ENCODE measurements at regions not wholly inside any gene's neighbourhood (a gene's known extent, or its start where the extent isn't known, plus 50 kb on each side); places are given as distances from the start of the nearest gene placed in this dataset.

GRCh38 chr5:83001796-83002381 is 75.3 kb downstream of the TMEM167A start:
- H3K4me3 ChIP-seq (ENCODE audit: low read depth, low read length), result no peak overlapping the region
- H3K36me3 ChIP-seq (ENCODE audit: control insufficient read depth, insufficient read depth, low read length), result no peaks in the 10 kb centered on the region
- no peaks in the 10 kb centered on the region for H3K4me1 ChIP-seq (ENCODE audit: control insufficient read depth, insufficient read depth, low read length)
- no peak for DNase-seq (ENCODE audit: low read depth in 4 of 6, low spot score in 6 of 6)
- no peaks in the 10 kb centered on the region for H3K9me3 ChIP-seq (ENCODE audit: control insufficient read depth, insufficient read depth, low read length)
- H3K27ac ChIP-seq (ENCODE audit: low read depth, low read length), result no peak overlapping the region
- no peaks in the 10 kb centered on the region for H3K27me3 ChIP-seq (ENCODE audit: control insufficient read depth, insufficient read depth, low read length)
- WGBS (ENCODE audit: insufficient coverage), result 56% methylated on average over 8 of the region's 9 CpGs

- Histone ChIP-seq H3K27ac (ENCODE audit: low read depth, low read length) (no peak overlapping the region), H3K27me3 (ENCODE audit: control insufficient read depth, insufficient read depth, low read length) (no peaks in the 10 kb centered on the region), H3K4me3 (ENCODE audit: low read depth, low read length) (no peak overlapping the region), H3K9me3 (ENCODE audit: control insufficient read depth, insufficient read depth, low read length) (no peaks in the 10 kb centered on the region), H3K36me3 (ENCODE audit: control insufficient read depth, insufficient read depth, low read length) (no peaks in the 10 kb centered on the region), H3K4me1 (ENCODE audit: control insufficient read depth, insufficient read depth, low read length) (no peaks in the 10 kb centered on the region)
- WGBS (ENCODE audit: insufficient coverage), result no CpG with 5 or more reads among the region's 1 CpG
- DNase-seq (ENCODE audit: low read depth in 4 of 6, low spot score in 6 of 6), result no peak
These were observed 76.3 kb downstream of the TMEM167A start for GRCh38 chr5:83000922-83001321.

DNA sequence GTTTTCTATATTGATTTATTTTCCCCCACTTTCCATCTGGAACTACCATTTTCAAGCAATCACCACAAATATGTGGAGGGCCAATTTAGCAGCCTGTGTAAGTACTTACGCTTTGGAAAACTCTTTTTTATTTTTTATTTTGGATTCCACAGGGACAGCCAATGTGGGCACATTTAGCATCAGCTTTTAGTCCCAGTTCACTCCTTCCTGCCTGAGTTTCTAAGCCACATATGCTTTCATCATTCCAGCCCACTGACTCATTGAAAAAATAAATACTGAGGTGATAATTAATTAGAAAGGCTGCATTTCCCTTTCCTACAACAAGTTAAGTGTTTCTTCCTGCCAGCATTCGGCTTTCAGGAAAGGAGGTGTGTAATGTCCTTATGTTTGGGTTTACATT is 76.8 kb downstream of the TMEM167A start:
- H3K36me3 ChIP-seq (ENCODE audit: control insufficient read depth, insufficient read depth, low read length), result no peaks in the 10 kb centered on the region
- no peak overlapping the region for H3K4me3 ChIP-seq (ENCODE audit: low read depth, low read length)
- WGBS (ENCODE audit: insufficient coverage), result no CpG with 5 or more reads among the region's 2 CpGs
- H3K9me3 ChIP-seq (ENCODE audit: control insufficient read depth, insufficient read depth, low read length), result no peaks in the 10 kb centered on the region
- DNase-seq (ENCODE audit: low read depth in 4 of 6, low spot score in 6 of 6), result peak in 1 of 6 donors; percentile 40
- H3K27ac ChIP-seq (ENCODE audit: low read depth, low read length), result no peak overlapping the region
- H3K4me1 ChIP-seq (ENCODE audit: control insufficient read depth, insufficient read depth, low read length), result no peaks in the 10 kb centered on the region
- no peaks in the 10 kb centered on the region for H3K27me3 ChIP-seq (ENCODE audit: control insufficient read depth, insufficient read depth, low read length)

- no CpG with 5 or more reads among the region's 1 CpG for WGBS (ENCODE audit: insufficient coverage)
- H3K4me3 ChIP-seq (ENCODE audit: low read depth, low read length), result no peak overlapping the region
- H3K36me3 ChIP-seq (ENCODE audit: control insufficient read depth, insufficient read depth, low read length), result no peaks in the 10 kb centered on the region
- no peak for DNase-seq (ENCODE audit: low read depth in 4 of 6, low spot score in 6 of 6)
- H3K27me3 ChIP-seq (ENCODE audit: control insufficient read depth, insufficient read depth, low read length), result no peaks in the 10 kb centered on the region
- no peaks in the 10 kb centered on the region for H3K9me3 ChIP-seq (ENCODE audit: control insufficient read depth, insufficient read depth, low read length)
- H3K27ac ChIP-seq (ENCODE audit: low read depth, low read length), result no peak overlapping the region
- no peaks in the 10 kb centered on the region for H3K4me1 ChIP-seq (ENCODE audit: control insufficient read depth, insufficient read depth, low read length)
These were observed 83.8 kb downstream of the TMEM167A start for GRCh38 chr5:82993416-82993815.

DNA sequence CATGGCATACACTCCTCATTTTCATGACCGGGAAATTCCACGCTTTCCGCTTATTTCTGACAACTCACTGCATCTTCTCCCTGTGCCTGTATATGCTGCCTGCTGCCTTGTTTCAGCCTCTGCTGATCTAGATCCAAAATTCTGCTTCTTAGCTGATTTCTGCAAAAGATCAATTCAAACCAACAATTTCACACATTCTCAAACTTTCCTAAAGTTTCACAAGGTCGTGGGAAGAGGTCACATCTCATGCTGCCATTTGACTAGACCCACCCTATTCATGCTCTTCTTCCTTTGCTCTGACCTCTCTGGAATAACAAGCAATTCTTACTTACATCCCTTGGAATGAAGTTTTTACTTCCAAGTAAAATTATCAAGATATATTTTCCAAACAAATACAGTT is 84.5 kb downstream of the TMEM167A start:
- peak in 1 of 6 donors; percentile 43 for DNase-seq (ENCODE audit: low read depth in 4 of 6, low spot score in 6 of 6)
- Histone ChIP-seq H3K4me3 (ENCODE audit: low read depth, low read length) (no peak overlapping the region), H3K27me3 (ENCODE audit: control insufficient read depth, insufficient read depth, low read length) (no peaks in the 10 kb centered on the region), H3K4me1 (ENCODE audit: control insufficient read depth, insufficient read depth, low read length) (no peaks in the 10 kb centered on the region), H3K36me3 (ENCODE audit: control insufficient read depth, insufficient read depth, low read length) (no peaks in the 10 kb centered on the region), H3K9me3 (ENCODE audit: control insufficient read depth, insufficient read depth, low read length) (no peaks in the 10 kb centered on the region), H3K27ac (ENCODE audit: low read depth, low read length) (no peak overlapping the region)
- WGBS (ENCODE audit: insufficient coverage), result 81% methylated on average over 4 of the region's 4 CpGs

DNA sequence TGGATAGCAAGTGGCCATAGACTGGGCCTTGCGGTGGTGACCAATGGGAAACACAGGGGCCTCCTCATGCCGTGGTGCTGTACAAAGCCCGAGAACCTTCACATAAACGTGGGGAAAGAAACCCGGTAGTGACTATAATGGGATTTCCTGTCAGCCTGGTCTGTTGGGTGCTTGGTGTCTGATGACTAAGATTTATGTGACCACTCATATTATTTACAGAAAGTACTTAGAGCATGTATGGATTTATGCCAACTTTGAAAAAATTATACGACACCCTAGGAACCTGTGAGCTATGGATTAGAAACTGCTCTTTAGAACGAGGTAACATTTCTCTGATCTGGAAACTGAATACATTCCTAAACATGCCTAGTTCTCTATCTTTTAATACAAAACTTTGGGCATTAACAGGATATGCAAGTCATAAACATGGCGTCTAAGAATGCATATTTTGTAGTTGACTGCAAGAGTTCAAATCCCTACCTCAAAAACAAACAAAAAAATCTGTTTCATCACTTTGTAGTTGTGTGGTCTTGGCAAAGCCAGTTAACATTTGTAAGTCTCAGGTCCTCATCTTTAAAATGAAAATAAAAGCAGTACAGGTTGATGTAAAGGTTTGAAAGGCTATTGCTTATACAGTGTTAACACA is 85.4 kb downstream of the TMEM167A start:
- DNase-seq (ENCODE audit: low read depth in 4 of 6, low spot score in 6 of 6), result no peak
- Histone ChIP-seq H3K36me3 (ENCODE audit: control insufficient read depth, insufficient read depth, low read length) (no peaks in the 10 kb centered on the region), H3K4me3 (ENCODE audit: low read depth, low read length) (no peak overlapping the region), H3K9me3 (ENCODE audit: control insufficient read depth, insufficient read depth, low read length) (no peaks in the 10 kb centered on the region), H3K27me3 (ENCODE audit: control insufficient read depth, insufficient read depth, low read length) (no peaks in the 10 kb centered on the region), H3K4me1 (ENCODE audit: control insufficient read depth, insufficient read depth, low read length) (no peaks in the 10 kb centered on the region), H3K27ac (ENCODE audit: low read depth, low read length) (no peak overlapping the region)
- 100% methylated on average over 2 of the region's 8 CpGs for WGBS (ENCODE audit: insufficient coverage)

DNA sequence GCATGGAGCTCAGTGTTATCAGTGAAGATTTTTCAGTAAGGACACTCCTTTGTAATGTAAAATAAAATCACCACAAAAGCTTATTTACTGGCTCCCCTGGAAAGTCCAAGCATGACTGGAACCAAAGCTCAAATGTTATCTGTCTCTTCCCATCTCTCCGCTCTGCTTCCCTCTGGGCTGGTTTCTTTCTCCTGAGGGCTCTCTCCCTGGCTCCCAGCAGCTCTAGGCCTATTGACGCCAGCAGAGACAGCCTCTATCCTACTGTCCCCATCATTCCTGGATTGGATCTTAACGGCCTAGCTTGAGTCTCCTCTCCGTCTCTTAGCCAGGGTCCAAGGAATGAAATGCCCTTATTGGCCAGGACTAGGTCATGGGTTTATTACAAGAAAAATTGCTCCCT is 86.1 kb downstream of the TMEM167A start:
- 55% methylated on average over 2 of the region's 4 CpGs for WGBS (ENCODE audit: insufficient coverage)
- H3K36me3 ChIP-seq (ENCODE audit: control insufficient read depth, insufficient read depth, low read length), result no peaks in the 10 kb centered on the region
- no peaks in the 10 kb centered on the region for H3K4me1 ChIP-seq (ENCODE audit: control insufficient read depth, insufficient read depth, low read length)
- no peak overlapping the region for H3K27ac ChIP-seq (ENCODE audit: low read depth, low read length)
- H3K9me3 ChIP-seq (ENCODE audit: control insufficient read depth, insufficient read depth, low read length), result no peaks in the 10 kb centered on the region
- no peaks in the 10 kb centered on the region for H3K27me3 ChIP-seq (ENCODE audit: control insufficient read depth, insufficient read depth, low read length)
- no peak for DNase-seq (ENCODE audit: low read depth in 4 of 6, low spot score in 6 of 6)
- no peak overlapping the region for H3K4me3 ChIP-seq (ENCODE audit: low read depth, low read length)

- DNase-seq (ENCODE audit: low read depth in 4 of 6, low spot score in 6 of 6), result no peak
- no peaks in the 10 kb centered on the region for H3K9me3 ChIP-seq (ENCODE audit: control insufficient read depth, insufficient read depth, low read length)
- no peaks in the 10 kb centered on the region for H3K36me3 ChIP-seq (ENCODE audit: control insufficient read depth, insufficient read depth, low read length)
- H3K27ac ChIP-seq (ENCODE audit: low read depth, low read length), result no peak overlapping the region
- H3K27me3 ChIP-seq (ENCODE audit: control insufficient read depth, insufficient read depth, low read length), result no peaks in the 10 kb centered on the region
- H3K4me3 ChIP-seq (ENCODE audit: low read depth, low read length), result no peak overlapping the region
- no CpG with 5 or more reads among the region's 2 CpGs for WGBS (ENCODE audit: insufficient coverage)
- H3K4me1 ChIP-seq (ENCODE audit: control insufficient read depth, insufficient read depth, low read length), result no peaks in the 10 kb centered on the region
These were observed 90.0 kb downstream of the TMEM167A start for GRCh38 chr5:82987188-82987587.

DNA sequence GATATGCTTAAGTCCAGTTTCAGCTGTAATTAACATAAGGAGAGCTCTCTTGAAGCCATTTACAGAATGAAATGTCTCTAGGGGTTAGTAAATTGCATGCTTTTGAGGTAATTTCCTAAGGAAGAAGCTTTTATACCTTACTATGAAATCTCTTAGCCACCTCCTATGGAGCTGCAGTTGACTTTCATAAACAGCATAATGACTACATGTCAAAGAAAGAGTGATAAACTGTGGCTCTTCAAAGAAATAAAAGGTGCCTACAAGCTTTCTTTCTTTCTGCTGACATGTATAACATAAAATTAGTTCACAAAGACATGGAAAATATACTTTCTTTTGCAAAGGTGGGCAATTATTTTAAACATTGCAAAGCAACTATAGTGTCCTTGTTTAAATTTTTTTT is 90.8 kb downstream of the TMEM167A start:
- peak in 1 of 6 donors; percentile 24 for DNase-seq (ENCODE audit: low read depth in 4 of 6, low spot score in 6 of 6)
- Histone ChIP-seq H3K36me3 (ENCODE audit: control insufficient read depth, insufficient read depth, low read length) (no peaks in the 10 kb centered on the region), H3K27ac (ENCODE audit: low read depth, low read length) (no peak overlapping the region), H3K4me3 (ENCODE audit: low read depth, low read length) (no peak overlapping the region), H3K9me3 (ENCODE audit: control insufficient read depth, insufficient read depth, low read length) (no peaks in the 10 kb centered on the region), H3K4me1 (ENCODE audit: control insufficient read depth, insufficient read depth, low read length) (no peaks in the 10 kb centered on the region), H3K27me3 (ENCODE audit: control insufficient read depth, insufficient read depth, low read length) (no peaks in the 10 kb centered on the region)

DNA sequence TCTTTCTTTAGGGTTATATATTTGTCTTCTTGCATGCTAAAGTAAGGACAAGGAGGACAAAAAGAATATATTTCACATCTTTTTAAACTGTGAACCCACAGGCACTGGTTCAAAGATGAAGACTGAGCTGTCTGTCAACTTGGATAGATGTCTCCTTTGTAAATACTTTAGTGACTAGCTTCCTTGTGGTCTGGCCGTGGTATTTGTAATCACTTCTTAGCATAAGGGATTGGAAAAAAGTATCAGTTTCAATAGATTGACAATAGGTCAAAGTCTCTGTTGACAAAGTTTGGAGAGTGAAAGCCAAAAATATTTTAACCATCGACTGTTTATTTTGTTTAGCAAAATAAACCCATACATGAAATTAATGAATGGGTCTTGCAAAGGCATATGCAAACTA is 91.4 kb downstream of the TMEM167A start:
- Histone ChIP-seq H3K27ac (ENCODE audit: low read depth, low read length) (no peak overlapping the region), H3K4me3 (ENCODE audit: low read depth, low read length) (no peak overlapping the region), H3K27me3 (ENCODE audit: control insufficient read depth, insufficient read depth, low read length) (no peaks in the 10 kb centered on the region), H3K36me3 (ENCODE audit: control insufficient read depth, insufficient read depth, low read length) (no peaks in the 10 kb centered on the region), H3K9me3 (ENCODE audit: control insufficient read depth, insufficient read depth, low read length) (no peaks in the 10 kb centered on the region), H3K4me1 (ENCODE audit: control insufficient read depth, insufficient read depth, low read length) (no peaks in the 10 kb centered on the region)
- WGBS (ENCODE audit: insufficient coverage), result no CpG with 5 or more reads among the region's 2 CpGs
- DNase-seq (ENCODE audit: low read depth in 4 of 6, low spot score in 6 of 6), result no peak
